ENCODE measurements at regions not wholly inside any gene's neighbourhood (a gene's known extent, or its start where the extent isn't known, plus 50 kb on each side); places are given as distances from the start of the nearest gene placed in this dataset.
"Not testable (repeated sequence)": the region's sequence is repeated elsewhere in the genome, so short reads cannot be mapped to it uniquely, and the experiment has no call there.

DNA sequence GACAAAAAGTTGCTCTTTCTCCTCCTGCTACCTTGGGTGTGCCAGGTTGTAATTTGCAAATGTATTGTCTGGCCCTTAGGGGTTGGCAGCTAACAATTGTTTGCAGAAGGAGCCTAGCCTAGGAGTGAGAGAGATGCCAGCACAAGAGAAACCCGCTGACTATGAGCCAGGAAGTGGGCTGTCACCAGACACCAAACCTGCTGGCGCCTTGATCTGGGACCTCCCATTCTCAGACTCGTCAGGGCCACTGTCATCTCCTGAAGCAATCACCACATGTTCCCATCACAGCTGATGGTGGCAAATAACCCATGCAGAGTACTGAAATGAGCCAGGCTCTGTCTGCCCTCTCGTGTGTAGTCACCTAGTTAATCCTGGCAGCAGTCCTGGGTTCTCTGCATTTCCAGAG lies 406.4 kb upstream of the NPAP1 start:
- Histone ChIP-seq H3K27ac (no peak overlapping the region), H3K36me3 (no peaks in the 10 kb centered on the region), H3K4me1 (ENCODE audit: insufficient read depth) (no peaks in the 10 kb centered on the region), H3K4me3 (no peak overlapping the region), H3K27me3 (no peaks in the 10 kb centered on the region), H3K9me3 (no peaks in the 10 kb centered on the region)
- TF ChIP-seq, protein P1, sequence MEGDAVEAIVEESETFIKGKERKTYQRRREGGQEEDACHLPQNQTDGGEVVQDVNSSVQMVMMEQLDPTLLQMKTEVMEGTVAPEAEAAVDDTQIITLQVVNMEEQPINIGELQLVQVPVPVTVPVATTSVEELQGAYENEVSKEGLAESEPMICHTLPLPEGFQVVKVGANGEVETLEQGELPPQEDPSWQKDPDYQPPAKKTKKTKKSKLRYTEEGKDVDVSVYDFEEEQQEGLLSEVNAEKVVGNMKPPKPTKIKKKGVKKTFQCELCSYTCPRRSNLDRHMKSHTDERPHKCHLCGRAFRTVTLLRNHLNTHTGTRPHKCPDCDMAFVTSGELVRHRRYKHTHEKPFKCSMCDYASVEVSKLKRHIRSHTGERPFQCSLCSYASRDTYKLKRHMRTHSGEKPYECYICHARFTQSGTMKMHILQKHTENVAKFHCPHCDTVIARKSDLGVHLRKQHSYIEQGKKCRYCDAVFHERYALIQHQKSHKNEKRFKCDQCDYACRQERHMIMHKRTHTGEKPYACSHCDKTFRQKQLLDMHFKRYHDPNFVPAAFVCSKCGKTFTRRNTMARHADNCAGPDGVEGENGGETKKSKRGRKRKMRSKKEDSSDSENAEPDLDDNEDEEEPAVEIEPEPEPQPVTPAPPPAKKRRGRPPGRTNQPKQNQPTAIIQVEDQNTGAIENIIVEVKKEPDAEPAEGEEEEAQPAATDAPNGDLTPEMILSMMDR (IDR thresholded peaks at IDR 0.05), result no peak
- TF ChIP-seq POLR2A (IDR thresholded peaks at IDR 0.05), result no peak
- no peak for TF ChIP-seq EP300 (IDR thresholded peaks at IDR 0.05)
- DNase-seq, result no peak
- 63 to 70% (median 69%) methylated on average over 3 to 4 of the region's 4 CpGs for WGBS, 3 donors
- intact Hi-C loops (cut with DNase I), result no loop called here

DNA sequence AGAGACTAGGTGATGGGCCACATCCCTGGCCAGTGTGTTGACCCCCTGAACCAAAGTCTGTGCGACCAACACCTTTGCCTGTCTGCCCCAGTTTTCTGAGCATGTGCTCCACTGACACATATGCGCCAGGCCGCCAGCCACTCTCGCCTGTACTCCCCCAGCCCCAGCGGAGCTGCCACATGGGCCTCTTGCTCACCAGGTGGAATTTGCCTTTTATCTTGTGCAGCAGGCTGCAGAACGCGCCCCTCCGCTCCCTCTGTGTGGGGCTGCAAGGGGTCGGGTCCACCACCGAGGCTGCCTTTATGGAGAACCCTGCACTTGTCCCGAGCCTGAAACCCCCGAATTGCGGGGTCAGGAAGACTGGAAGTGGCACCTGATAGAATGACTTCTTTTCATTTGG lies 405.7 kb upstream of the NPAP1 start:
- intact Hi-C loops (cut with DNase I), result no loop called here
- Histone ChIP-seq H3K9me3 (no peaks in the 10 kb centered on the region), H3K4me1 (ENCODE audit: insufficient read depth) (no peaks in the 10 kb centered on the region), H3K27me3 (no peaks in the 10 kb centered on the region), H3K36me3 (no peaks in the 10 kb centered on the region), H3K27ac (no peak overlapping the region), H3K4me3 (no peak overlapping the region)
- DNase-seq, result no peak
- no peak for TF ChIP-seq POLR2A (IDR thresholded peaks at IDR 0.05)
- TF ChIP-seq, protein P1 (IDR thresholded peaks at IDR 0.05), result no peak
- WGBS, 3 donors, result 91 to 94% (median 93%) methylated on average over 13 of the region's 13 CpGs

DNA sequence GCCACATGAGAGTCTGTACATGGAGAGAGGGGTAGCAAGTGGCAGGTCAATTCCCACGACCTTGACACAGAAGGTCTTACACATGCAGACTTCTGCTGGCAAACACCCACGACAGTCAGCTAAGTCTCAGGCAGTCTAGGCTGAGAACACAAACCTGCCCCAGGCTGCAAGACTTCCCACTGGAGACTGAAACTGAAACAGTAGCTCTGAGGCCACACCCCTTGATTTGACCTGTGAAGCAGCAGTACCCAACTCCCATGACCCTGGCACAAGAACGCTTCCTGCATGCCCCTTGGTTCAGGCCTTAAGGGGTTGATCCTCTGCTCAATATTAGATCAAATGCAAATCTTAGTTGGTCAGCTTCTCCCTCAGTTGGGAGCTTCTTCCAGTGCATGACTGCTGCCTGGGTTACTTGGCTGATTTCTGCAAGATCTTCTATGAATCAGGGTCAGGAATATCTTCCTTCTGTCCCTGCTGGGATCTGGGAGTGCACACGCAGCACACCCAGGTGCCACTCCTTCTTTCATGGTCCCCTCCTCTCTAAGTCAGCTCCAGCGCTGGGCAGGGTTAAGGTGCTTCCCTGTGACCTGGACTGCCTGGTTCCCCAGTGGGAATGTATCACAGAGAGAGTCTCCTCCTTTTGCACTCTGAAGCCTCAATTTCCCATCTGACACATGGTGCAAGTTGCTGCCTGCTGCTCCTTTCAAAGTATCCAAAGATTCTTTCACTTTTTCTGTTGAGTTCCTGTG lies 403.9 kb upstream of the NPAP1 start:
- H3K36me3 ChIP-seq; DNase-seq; H3K27me3 ChIP-seq; H3K4me3 ChIP-seq; intact Hi-C loops (cut with DNase I); H3K4me1 ChIP-seq (ENCODE audit: insufficient read depth); H3K9me3 ChIP-seq; H3K27ac ChIP-seq: not testable (repeated sequence)
- 61 to 81% (median 68%) methylated on average over 3 to 5 of the region's 5 CpGs for WGBS, 3 donors

DNA sequence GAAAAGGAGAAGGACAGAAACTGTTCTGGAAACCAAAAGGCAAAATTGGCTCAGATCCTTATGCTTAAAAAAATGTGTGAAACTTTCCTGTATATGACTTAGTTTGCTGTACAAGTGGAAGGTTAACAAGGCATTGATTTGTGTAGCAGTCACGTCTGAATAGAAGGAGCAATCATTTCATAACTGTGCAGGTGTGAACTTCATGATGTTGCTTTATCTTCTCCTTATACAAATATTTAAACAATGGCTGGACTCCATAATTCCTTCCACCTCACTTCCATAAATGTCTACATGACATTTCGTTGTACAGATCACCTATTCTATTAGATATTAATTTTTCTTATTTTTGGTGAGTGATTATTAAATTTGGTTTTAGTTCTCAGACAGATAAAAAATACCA lies 382.7 kb upstream of the NPAP1 start:
- intact Hi-C loops (cut with DNase I), result no loop called here
- WGBS, 3 donors, result 75 to 81% (median 75%) methylated on average over 2 of the region's 2 CpGs

DNA sequence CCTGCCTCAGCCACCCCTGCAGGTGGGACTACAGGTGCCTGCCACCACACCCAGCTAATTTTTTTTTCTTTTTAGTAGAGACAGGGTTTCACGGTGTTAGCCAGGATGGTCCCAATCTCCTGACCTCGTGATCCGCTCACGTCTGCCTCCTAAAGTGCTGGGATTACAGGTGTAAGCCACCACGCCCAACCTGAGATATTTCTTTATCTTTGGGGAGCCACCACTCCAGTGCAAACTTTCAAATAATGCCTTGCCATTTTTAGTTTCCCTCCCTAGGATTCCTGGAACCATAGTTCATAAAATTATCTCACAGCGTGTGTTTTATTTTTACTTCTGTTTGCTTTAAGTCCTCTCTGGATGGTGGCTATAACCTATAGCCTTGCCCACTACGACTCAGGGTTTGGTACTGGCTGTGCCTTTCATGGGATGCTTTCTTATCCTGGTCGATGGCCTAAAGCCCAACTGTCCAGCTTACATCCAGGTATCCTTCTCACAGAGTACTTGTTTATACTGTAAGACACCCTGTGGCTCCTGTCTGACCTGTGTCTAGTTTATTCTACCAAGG lies 374.7 kb upstream of the NPAP1 start:
- H3K27ac ChIP-seq; DNase-seq; H3K36me3 ChIP-seq; H3K4me1 ChIP-seq (ENCODE audit: insufficient read depth); H3K9me3 ChIP-seq; H3K27me3 ChIP-seq; intact Hi-C loops (cut with DNase I); H3K4me3 ChIP-seq: not testable (repeated sequence)
- WGBS, 3 donors, result 67 to 78% (median 71%) methylated on average over 8 of the region's 8 CpGs

More for the DNA sequence above, 382.7 kb upstream of the NPAP1 start:
- H3K36me3 ChIP-seq, result no peaks in the 10 kb centered on the region
- DNase-seq, result no peak
- no peak for TF ChIP-seq EP300 (IDR thresholded peaks at IDR 0.05)
- TF ChIP-seq, protein P1 (IDR thresholded peaks at IDR 0.05), result no peak
- no peaks in the 10 kb centered on the region for H3K4me1 ChIP-seq (ENCODE audit: insufficient read depth)
- H3K27me3 ChIP-seq, result no peaks in the 10 kb centered on the region
- no peak overlapping the region for H3K27ac ChIP-seq
- H3K4me3 ChIP-seq, result no peak overlapping the region
- no peaks in the 10 kb centered on the region for H3K9me3 ChIP-seq

DNA sequence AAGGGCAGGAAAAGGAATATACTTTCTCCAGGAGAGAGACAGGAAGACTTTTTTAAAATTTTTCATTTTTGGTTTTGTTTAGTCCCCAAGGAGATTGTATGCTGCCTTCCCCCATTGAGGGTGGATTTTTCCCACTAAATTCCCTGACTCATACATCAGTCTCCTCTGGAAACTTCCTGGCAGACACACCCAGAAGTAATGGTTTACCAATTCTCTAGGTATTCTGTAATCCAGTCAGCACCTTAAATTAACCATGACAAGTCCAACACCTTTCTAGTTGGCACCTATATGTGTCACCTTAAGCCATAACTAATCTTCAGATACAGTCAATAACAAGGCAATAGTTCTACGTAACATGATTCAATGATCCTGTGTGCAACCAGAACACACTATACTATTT lies 373.6 kb upstream of the NPAP1 start:
- H3K9me3 ChIP-seq; H3K27me3 ChIP-seq; DNase-seq; H3K4me3 ChIP-seq; H3K4me1 ChIP-seq (ENCODE audit: insufficient read depth); intact Hi-C loops (cut with DNase I); H3K27ac ChIP-seq; H3K36me3 ChIP-seq: not testable (repeated sequence)
- WGBS, 3 donors, result 94 to 100% (median 99%) methylated on average over 1 of the region's 1 CpG

DNA sequence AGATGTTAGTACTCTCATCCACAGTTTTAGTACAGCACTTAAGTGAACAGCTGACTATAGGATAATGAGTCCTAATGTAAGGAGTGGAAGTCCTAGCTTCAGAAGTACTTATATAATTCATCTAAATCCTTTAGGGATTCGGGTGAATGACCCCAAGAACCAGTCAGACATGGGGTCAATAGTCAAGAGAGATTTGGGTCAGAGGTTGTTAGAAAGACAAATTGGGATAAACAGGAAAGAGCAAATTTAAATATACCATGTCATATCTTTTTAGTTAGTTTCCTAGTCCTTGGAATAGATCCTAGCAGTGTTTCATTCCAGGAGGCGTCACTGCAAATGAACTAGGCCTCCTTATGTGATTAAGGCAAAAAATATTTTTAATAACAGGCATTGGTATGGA lies 370.8 kb upstream of the NPAP1 start:
- intact Hi-C loops (cut with DNase I); H3K4me3 ChIP-seq; H3K9me3 ChIP-seq; H3K4me1 ChIP-seq (ENCODE audit: insufficient read depth); H3K36me3 ChIP-seq; H3K27me3 ChIP-seq; DNase-seq; H3K27ac ChIP-seq: not testable (repeated sequence)
- WGBS, 3 donors, result 28 to 57% (median 43%) methylated on average over 2 of the region's 2 CpGs

DNA sequence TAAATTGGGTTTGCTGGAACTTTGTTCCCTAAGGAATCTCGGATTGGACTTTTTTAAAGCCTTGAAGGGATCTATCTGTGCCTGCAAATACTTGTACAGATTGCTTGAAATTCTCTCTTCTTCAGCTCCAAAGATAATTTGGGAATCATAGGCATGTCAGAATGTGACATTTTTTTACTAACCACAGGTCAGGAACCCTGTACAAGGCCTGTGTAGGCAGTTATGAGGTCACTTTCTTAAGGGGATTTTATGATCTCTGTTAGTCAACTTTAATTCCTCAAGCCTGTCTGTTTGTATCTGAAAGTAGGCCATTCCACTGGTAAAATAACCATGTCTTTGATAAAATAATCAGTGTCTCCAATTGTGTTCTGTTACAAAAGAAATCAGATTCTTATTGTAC lies 369.9 kb upstream of the NPAP1 start:
- DNase-seq; H3K36me3 ChIP-seq; H3K27ac ChIP-seq; H3K9me3 ChIP-seq; H3K4me3 ChIP-seq; H3K4me1 ChIP-seq (ENCODE audit: insufficient read depth); H3K27me3 ChIP-seq; intact Hi-C loops (cut with DNase I): not testable (repeated sequence)
- 30 to 37% (median 34%) methylated on average over 1 of the region's 1 CpG for WGBS, 3 donors

DNA sequence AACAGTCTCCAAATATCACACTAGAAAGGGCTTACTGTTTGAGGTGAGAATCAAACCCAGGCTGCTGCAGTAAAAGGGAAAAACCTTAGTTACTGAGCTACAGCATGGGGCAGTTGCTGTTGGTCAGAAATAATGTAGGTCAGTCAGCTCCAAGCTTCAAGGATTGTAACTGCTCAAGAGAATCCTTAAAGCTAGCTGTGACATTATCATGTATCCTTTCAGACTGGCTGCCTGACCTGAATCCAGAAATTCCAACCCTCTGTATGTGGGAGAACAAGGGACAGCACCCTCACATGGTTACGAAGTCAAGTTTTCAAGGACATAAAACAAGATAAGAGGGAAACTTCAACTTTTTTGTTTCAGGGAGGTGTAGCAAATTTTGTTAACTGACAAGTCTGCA lies 365.9 kb upstream of the NPAP1 start:
- intact Hi-C loops (cut with DNase I); H3K4me3 ChIP-seq; H3K4me1 ChIP-seq (ENCODE audit: insufficient read depth); H3K27me3 ChIP-seq; H3K27ac ChIP-seq; H3K9me3 ChIP-seq; H3K36me3 ChIP-seq; DNase-seq: not testable (repeated sequence)
- 21 to 31% (median 29%) methylated on average over 1 of the region's 1 CpG for WGBS, 3 donors
